GM13977 (cell line): ENCODE measurements at regions not wholly inside any gene's neighbourhood (a gene's known extent, or its start where the extent isn't known, plus 50 kb on each side); places are given as distances from the start of the nearest gene placed in this dataset.

Experiments used
- DNase-seq: peaks from one replicate; pipeline ENCODE4 v3.0.0; 2012; ENCODE audit warnings: low spot score
- CTCF ChIP-seq: IDR thresholded peaks from 2 replicates; pipeline ENCODE4 v1.5.1; 2012; ENCODE audit warnings: mild to moderate bottlenecking, control low read depth; ENCODE audit not compliant: insufficient read depth; ENCODE audit errors: extremely low read depth, missing control alignments
- in situ Hi-C: fragments of 300-500 bp; cut with MboI; formaldehyde crosslinking; loops from one replicate; pipeline ENCODE4 v1.12.0; 2022; ENCODE audit warnings: low sequenced_read_pairs, low pct_unique_long_range_greater_than_20kb, mixed read lengths, inconsistent platforms; ENCODE audit not compliant: unreplicated experiment

- DNase-seq, result no peak
- no peak for TF ChIP-seq CTCF
- in situ Hi-C loops, result no loop called here
Measured at GRCh38 chr2:217110550-217110949, 250.7 kb upstream of the TNP1 start.

- no peak for TF ChIP-seq CTCF
- no peak for DNase-seq
Measured at GRCh38 chr2:217108575-217109027, 248.7 kb upstream of the TNP1 start.

GRCh38 chr2:217108086-217108485, 248.2 kb upstream of the TNP1 start:
- no peak for TF ChIP-seq CTCF
- in situ Hi-C loops, result no loop called here
- no peak for DNase-seq

More at GRCh38 chr2:217108575-217109027, 248.7 kb upstream of the TNP1 start:
- in situ Hi-C loops, result no loop called here

GRCh38 chr2:217107480-217107879, 247.6 kb upstream of the TNP1 start:
- in situ Hi-C loops, result no loop called here
- TF ChIP-seq CTCF, result no peak
- DNase-seq, result no peak

- no peak for DNase-seq
- peak; percentile 45 for TF ChIP-seq CTCF
- in situ Hi-C loops, result no loop called here
Measured at GRCh38 chr2:217106650-217107014, 246.8 kb upstream of the TNP1 start.

- TF ChIP-seq CTCF, result no peak
- no peak for DNase-seq
- in situ Hi-C loops, result no loop called here
Measured at GRCh38 chr2:217105733-217106649, 246.1 kb upstream of the TNP1 start.
